ENCODE measurements at regions not wholly inside any gene's neighbourhood (a gene's known extent, or its start where the extent isn't known, plus 50 kb on each side); places are given as distances from the start of the nearest gene placed in this dataset.

GRCh38 chr3:80043226-80043625 lies 275.4 kb upstream of the ROBO1 start:
- TF ChIP-seq, protein P1, sequence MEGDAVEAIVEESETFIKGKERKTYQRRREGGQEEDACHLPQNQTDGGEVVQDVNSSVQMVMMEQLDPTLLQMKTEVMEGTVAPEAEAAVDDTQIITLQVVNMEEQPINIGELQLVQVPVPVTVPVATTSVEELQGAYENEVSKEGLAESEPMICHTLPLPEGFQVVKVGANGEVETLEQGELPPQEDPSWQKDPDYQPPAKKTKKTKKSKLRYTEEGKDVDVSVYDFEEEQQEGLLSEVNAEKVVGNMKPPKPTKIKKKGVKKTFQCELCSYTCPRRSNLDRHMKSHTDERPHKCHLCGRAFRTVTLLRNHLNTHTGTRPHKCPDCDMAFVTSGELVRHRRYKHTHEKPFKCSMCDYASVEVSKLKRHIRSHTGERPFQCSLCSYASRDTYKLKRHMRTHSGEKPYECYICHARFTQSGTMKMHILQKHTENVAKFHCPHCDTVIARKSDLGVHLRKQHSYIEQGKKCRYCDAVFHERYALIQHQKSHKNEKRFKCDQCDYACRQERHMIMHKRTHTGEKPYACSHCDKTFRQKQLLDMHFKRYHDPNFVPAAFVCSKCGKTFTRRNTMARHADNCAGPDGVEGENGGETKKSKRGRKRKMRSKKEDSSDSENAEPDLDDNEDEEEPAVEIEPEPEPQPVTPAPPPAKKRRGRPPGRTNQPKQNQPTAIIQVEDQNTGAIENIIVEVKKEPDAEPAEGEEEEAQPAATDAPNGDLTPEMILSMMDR (IDR thresholded peaks at IDR 0.05), result no peak
- no peak for TF ChIP-seq POLR2A (IDR thresholded peaks at IDR 0.05)
